IMR-90 (cell line): ENCODE measurements at regions not wholly inside any gene's neighbourhood (a gene's known extent, or its start where the extent isn't known, plus 50 kb on each side); places are given as distances from the start of the nearest gene placed in this dataset.

ENCODE experiments used
- ATAC-seq: fragments of 200-7000 bp; cut with Tn5 transposase; 2 replicates; pipeline ENCODE4 v1.9.1; 2020; ENCODE audit warnings: low read depth, mild to moderate bottlenecking, moderate library complexity
- BruUV-seq: library from RNA; stranded (reverse); fragments of 400-500 nt; replicated peaks from 2 replicates; lab custom pipeline; 2021; lab: Mats Ljungman, UMichigan
- CTCF ChIA-PET: fragments of 300-600 bp; formaldehyde crosslinking; extraction: SDS; loops from one replicate; lab custom pipeline; 2021; ENCODE audit warnings: antibody characterized with exemption; lab: Yijun Ruan, JAX
- POLR2A ChIA-PET: fragments of 300-600 bp; sonication (Branson Sonifier 250); formaldehyde crosslinking; loops from one replicate; lab custom pipeline; 2022; ENCODE audit warnings: antibody characterized with exemption; ENCODE audit not compliant: unreplicated experiment; lab: Charles Lee
- DNase-seq: peaks from one replicate; pipeline ENCODE4 v3.0.0; 2013
- H2AFZ ChIP-seq: replicated peaks from 2 replicates; pipeline ENCODE3; 2013; ENCODE audit warnings: low read length, mild to moderate bottlenecking; ENCODE audit not compliant: poor library complexity
- H2AK5ac ChIP-seq: 2 replicates; pipeline ENCODE4 v1.6.1; 2013; ENCODE audit warnings: low read depth, low read length, inconsistent platforms
- H2AK9ac ChIP-seq: replicated peaks from 2 replicates; pipeline ENCODE3; 2013; ENCODE audit warnings: mild to moderate bottlenecking, low read depth, low read length, moderate library complexity; ENCODE audit not compliant: poor library complexity
- H2BK120ac ChIP-seq: 2 replicates; pipeline ENCODE4 v1.6.1; 2013; ENCODE audit warnings: low read depth, low read length, inconsistent platforms
- H2BK15ac ChIP-seq: 3 replicates; pipeline ENCODE4 v1.6.1; 2013; ENCODE audit warnings: low read depth, low read length, inconsistent platforms
- H2BK20ac ChIP-seq: 2 replicates; pipeline ENCODE4 v1.6.1; 2013; ENCODE audit warnings: low read depth, mild to moderate bottlenecking, inconsistent platforms, low read length, moderate library complexity
- H2BK5ac ChIP-seq: 2 replicates; pipeline ENCODE4 v1.6.1; 2013; ENCODE audit warnings: mild to moderate bottlenecking, low read depth, low read length, inconsistent platforms; ENCODE audit not compliant: poor library complexity, severe bottlenecking
- H3K14ac ChIP-seq: replicated peaks from 2 replicates; pipeline ENCODE4 v1.6.1; 2013; ENCODE audit warnings: low read depth, low read length, inconsistent platforms
- H3K18ac ChIP-seq: 2 replicates; pipeline ENCODE4 v1.6.1; 2013; ENCODE audit warnings: low read depth, low read length, control low read depth
- H3K23ac ChIP-seq: 2 replicates; pipeline ENCODE4 v1.6.1; 2013; ENCODE audit warnings: low read depth, low read length, inconsistent platforms
- H3K27ac ChIP-seq: 2 replicates; pipeline ENCODE4 v1.5.1; 2013; ENCODE audit warnings: mild to moderate bottlenecking, control low read depth, low read length; ENCODE audit not compliant: insufficient read depth
- H3K27me3 ChIP-seq: 2 replicates; pipeline ENCODE4 v1.6.1; 2013; ENCODE audit warnings: low read length; ENCODE audit not compliant: control insufficient read depth, insufficient read depth
- H3K36me3 ChIP-seq: 2 replicates; pipeline ENCODE4 v1.6.1; 2013; ENCODE audit warnings: low read length, mixed read lengths; ENCODE audit not compliant: control insufficient read depth, insufficient read depth
- H3K4ac ChIP-seq: 2 replicates; pipeline ENCODE4 v1.6.1; 2013; ENCODE audit warnings: low read depth, low read length, inconsistent platforms
- H3K4me1 ChIP-seq: 2 replicates; pipeline ENCODE4 v1.6.1; 2013; ENCODE audit warnings: low read length, mixed read lengths; ENCODE audit not compliant: control insufficient read depth, insufficient read depth
- H3K4me2 ChIP-seq: 2 replicates; pipeline ENCODE4 v1.6.1; 2013; ENCODE audit warnings: low read depth, mild to moderate bottlenecking, control low read depth, low read length, moderate library complexity
- H3K4me3 ChIP-seq: 2 replicates; pipeline ENCODE4 v1.5.1; 2013; ENCODE audit warnings: low read depth, mild to moderate bottlenecking, control low read depth, low read length, moderate library complexity; ENCODE audit not compliant: insufficient read depth
- H3K56ac ChIP-seq: 2 replicates; pipeline ENCODE4 v1.6.1; 2013; ENCODE audit warnings: low read length, inconsistent platforms; ENCODE audit not compliant: insufficient read depth; ENCODE audit errors: extremely low read depth
- H3K79me1 ChIP-seq, 2 experiments: 2 replicates each; pipeline ENCODE4 v1.6.1; 2013; ENCODE audit warnings: low read length in 2 of 2, inconsistent platforms in 1 of 2, low read depth in 1 of 2
- H3K9ac ChIP-seq: 2 replicates; pipeline ENCODE4 v1.6.1; 2013; ENCODE audit warnings: low read depth, low read length, control low read depth
- H3K9me1 ChIP-seq: 2 replicates; pipeline ENCODE4 v1.6.1; 2013; ENCODE audit warnings: low read length, inconsistent platforms; ENCODE audit not compliant: insufficient read depth
- H3K9me3 ChIP-seq: 2 replicates; pipeline ENCODE4 v1.6.1; 2013; ENCODE audit warnings: low read length; ENCODE audit not compliant: control insufficient read depth, insufficient read depth
- H4K20me1 ChIP-seq: 2 replicates; pipeline ENCODE4 v1.6.1; 2013; ENCODE audit warnings: low read length, inconsistent platforms; ENCODE audit not compliant: insufficient read depth
- H4K5ac ChIP-seq: 2 replicates; pipeline ENCODE4 v1.6.1; 2013; ENCODE audit warnings: mild to moderate bottlenecking, low read depth, low read length, control low read depth
- H4K8ac ChIP-seq, 2 experiments: 2 replicates each; pipeline ENCODE4 v1.6.1; 2013; ENCODE audit warnings: low read depth in 2 of 2, low read length in 2 of 2, control low read depth in 1 of 2, inconsistent platforms in 1 of 2
- H4K91ac ChIP-seq: 2 replicates; pipeline ENCODE4 v1.6.1; 2013; ENCODE audit warnings: low read depth, low read length, inconsistent platforms; ENCODE audit not compliant: insufficient read depth
- CHD1 ChIP-seq: IDR thresholded peaks from 2 replicates; pipeline ENCODE4 v1.6.1; 2012; ENCODE audit warnings: low read depth, low read length, improper control_type of control experiment
- MAZ ChIP-seq: IDR thresholded peaks from 2 replicates; pipeline ENCODE4 v1.6.1; 2012; ENCODE audit warnings: low read depth, mild to moderate bottlenecking, low read length, improper control_type of control experiment, moderate library complexity, borderline replicate concordance
- SMC3 ChIP-seq: fragments of 150-350 bp; IDR thresholded peaks from 2 replicates; pipeline ENCODE4 v1.6.1; 2016; ENCODE audit warnings: low read depth, mild to moderate bottlenecking, antibody characterized with exemption, low read length, moderate library complexity
- WGBS, 2 experiments: methylation state at CpG; one replicate each; pipeline versions ENCODE4 v1.1.5 to v1.1.7; 2013; ENCODE audit warnings: missing lambda C conversion rate in 2 of 2; ENCODE audit not compliant: insufficient read length in 1 of 2; ENCODE audit errors: extremely low coverage in 2 of 2; 5-methylcytosine and 5-hydroxymethylcytosine counted together
- dilution Hi-C: fragments of 300-500 bp; cut with HindIII; formaldehyde crosslinking; loops from one replicate; pipeline ENCODE4 v1.14.3; 2018; ENCODE audit warnings: low sequenced_read_pairs; ENCODE audit not compliant: unreplicated experiment
- in situ Hi-C: fragments of 300-500 bp; cut with MboI; formaldehyde crosslinking; loops from 3 replicates; pipeline ENCODE4 v1.14.3; 2019; ENCODE audit warnings: low sequenced_read_pairs, inconsistent platforms, mixed read lengths
- intact Hi-C: fragments of 100-400 bp; cut with micrococcal nuclease; formaldehyde crosslinking; loops from 2 replicates; pipeline ENCODE4 v1.10.0; 2022

GRCh38 chr16:64203126-64203525 is 918.7 kb downstream of the CDH11 start:
- Histone ChIP-seq H2AFZ (no peak overlapping the region), H3K4ac (no peak overlapping the region), H2AK5ac (no peak overlapping the region), H3K27ac (no peak overlapping the region), H3K18ac (no peak overlapping the region), H4K5ac (no peak overlapping the region), H2BK15ac (no peak overlapping the region), H3K14ac (no peak overlapping the region), H3K4me3 (no peak overlapping the region), H4K20me1 (no peaks in the 10 kb centered on the region), H3K23ac (no peak overlapping the region), H3K27me3 (no peaks in the 10 kb centered on the region), H4K8ac (no peak overlapping the region), H2BK5ac (no peak overlapping the region), H3K56ac (no peak overlapping the region), H3K9ac (no peak overlapping the region), H3K9me3 (no peaks in the 10 kb centered on the region), H2AK9ac (no peak overlapping the region), H3K36me3 (no peaks in the 10 kb centered on the region), H3K79me1 (no peaks in the 10 kb centered on the region), H2BK20ac (no peak overlapping the region), H3K4me2 (no peak overlapping the region), H2BK120ac (no peak overlapping the region), H3K4me1 (no peaks in the 10 kb centered on the region), H4K91ac (no peak overlapping the region), H3K9me1 (no peaks in the 10 kb centered on the region)
- DNase-seq (no peak), ATAC-seq (no peak)
- no TSS peak for BruUV-seq
- no CpG with 5 or more reads among the region's 4 CpGs for WGBS, 2 experiments
- TF ChIP-seq SMC3 = no peak
- TF ChIP-seq MAZ = no peak
- no peak for TF ChIP-seq CHD1
- in situ Hi-C loops = no loop called here
- ChIA-PET CTCF (no interaction called here), POLR2A (no interaction called here)
- dilution Hi-C loops = no loop called here
- intact Hi-C loops = loop anchor here (10.0 kb wide), 1 partner anchor 672 kb away; no protein-coding TSS in a partner anchor
